DMS 273 treated with DMSO at 0.1 percent for 48 hours (cell line): ENCODE measurements at regions not wholly inside any gene's neighbourhood (a gene's known extent, or its start where the extent isn't known, plus 50 kb on each side); places are given as distances from the start of the nearest gene placed in this dataset.
"Not testable (repeated sequence)": the region's sequence is repeated elsewhere in the genome, so short reads cannot be mapped to it uniquely, and the experiment has no call there.

Experiments used
- DNase-seq: peaks from one replicate; lab custom pipeline; 2025; lab: John Stamatoyannopoulos, UW

DNA sequence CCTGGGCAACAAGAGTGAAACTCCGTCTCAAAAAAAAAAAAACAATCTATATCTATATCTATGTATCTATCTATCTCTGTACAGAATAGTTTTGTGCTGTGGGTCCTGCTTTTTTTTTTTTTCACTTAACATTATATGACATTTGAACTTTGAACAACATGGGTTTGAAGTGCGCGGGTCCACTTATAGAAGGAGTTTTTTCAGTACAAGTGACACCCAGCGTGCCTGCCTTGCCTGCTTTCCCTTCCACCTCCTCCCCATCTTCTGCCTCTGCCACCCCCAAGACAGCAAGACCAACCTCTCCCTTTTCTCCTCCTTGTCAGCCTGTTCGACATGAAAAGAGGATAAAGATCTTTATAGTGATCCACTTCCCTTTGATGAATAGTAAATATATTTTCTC is 102.2 kb upstream of the KCNG1 start:
- no peak for DNase-seq

DNA sequence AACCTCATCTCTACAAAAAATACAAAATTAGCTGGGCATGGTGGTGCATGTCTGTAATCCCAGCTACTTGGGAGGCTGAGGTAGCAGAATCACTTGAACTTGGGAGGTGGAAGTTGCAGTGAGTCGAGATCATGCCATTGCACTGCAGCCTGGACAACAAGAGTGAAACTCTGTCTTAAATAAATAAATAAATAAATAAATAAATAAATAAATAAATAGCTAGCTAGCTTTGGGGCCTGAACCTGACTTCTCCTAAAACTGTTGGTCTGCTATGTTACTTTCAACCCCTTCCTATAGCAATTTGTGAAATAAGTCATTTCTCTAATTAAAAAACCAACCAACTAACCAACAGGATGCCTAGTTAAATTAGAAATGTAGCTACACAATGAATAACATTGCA is 101.0 kb upstream of the KCNG1 start:
- DNase-seq = not testable (repeated sequence)

DNA sequence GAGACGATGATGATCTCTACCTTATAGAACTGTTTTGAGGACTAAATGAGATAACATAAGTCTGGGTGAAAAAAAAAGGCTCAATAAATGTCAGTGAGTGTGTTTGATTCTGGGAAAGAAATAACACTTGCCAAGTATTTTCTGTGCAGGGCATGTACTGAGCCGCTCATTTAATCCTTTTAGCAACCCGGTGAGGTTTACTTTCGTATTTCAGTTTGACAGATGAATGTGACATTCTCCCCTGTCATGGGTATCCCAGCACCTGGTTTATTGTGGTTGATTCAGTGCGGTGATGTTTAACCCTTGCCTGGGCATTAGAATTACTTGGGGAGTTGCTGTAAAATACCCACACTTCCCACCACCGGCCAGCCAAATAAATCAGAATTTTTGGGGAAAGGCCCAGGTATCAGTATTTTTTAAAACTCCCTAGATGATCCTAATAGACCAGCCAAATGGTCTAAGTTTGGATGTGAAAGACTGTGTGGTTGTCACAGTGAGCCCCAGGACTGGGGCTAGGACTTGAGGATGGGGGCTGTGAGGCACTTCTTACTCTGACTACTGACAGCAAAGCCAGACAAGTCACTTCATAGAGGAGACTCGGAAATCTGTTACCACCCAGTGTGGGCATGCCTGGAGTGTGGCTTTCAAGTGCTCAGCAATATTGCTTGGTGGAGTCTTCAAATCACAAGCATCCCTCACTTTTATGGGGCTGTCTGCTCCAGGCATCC is 100.2 kb upstream of the KCNG1 start:
- no peak for DNase-seq

DNA sequence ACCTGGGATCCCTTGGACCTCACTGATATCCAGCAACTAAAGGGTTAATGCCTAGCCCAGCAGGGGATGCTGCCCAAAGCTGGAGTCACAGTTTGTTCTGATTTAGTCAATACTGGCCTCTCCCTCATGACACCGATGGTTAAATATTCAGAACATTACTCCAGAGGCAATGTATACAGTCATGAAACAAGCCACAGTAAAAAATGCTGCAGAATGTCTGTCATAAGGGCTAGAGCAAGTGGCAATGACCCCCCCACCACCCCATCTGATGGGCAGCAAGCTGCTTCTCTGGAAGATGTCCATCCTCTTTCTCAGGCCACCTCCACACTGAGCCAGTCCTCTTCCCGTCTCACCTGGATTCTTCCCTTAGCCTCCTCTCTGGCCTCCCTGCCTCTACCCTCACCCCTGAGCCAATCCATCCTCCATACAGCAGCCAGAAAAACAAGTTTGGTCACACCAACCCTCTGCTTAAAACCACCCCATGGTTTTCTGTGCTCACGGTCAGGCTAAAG is 99.0 kb upstream of the KCNG1 start:
- DNase-seq = no peak

DNA sequence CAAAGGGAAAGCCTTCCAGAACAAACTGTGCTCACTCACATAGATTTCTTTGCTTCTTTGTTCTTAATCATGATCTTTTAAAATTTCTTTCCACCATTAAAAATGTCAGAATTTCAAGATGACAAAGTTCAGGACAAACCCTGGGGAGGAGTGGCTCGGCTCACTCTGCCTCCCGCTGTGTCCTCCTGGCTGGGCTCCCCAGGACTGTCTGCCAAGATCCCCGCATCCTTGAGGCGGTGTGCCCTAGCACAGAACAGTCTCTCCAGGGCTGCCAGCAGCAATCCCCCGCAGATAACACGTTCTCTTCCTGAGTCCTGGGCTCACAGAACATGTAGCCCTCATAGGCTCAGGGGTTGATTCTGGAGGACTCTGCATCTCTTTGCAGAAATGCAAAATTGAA is 98.4 kb upstream of the KCNG1 start:
- no peak for DNase-seq

DNA sequence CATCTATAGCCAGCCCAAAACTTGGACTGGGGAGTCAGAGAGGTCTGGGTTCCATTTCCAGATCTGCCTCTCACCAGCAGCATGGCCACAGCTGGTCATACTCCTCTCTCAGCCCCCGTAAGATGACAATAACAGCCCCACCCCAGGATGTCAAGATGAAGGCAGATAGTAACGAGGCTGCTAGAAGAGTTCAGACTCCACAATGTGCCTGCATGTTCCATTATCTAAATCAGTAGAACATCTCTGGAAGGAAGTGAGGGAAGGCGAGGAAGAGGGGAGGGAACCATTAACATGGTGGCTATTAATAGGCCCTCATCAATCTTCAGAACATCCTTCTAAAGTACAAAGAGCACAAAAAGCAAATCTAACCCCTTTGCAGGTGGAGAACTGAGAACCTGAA is 98.0 kb upstream of the KCNG1 start:
- no peak for DNase-seq

DNA sequence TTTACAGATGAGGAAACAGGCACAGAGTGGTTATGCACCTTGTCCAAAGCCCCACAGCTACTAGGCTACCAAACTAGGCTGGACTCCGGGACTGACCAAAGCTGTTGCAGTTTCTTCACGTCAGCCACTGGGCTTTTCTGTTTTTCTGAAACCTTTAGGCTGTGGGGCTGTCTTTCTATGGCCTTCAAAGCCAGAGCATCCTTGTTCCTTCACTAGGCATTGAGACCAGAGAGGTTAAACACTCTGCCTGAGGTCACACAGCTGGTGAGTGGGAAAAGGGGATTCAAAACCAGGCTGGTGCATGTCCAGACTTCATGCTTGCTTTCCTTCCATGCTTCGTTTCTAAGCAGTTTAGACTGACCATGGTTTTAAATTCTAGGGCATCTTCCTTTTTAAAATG is 97.5 kb upstream of the KCNG1 start:
- DNase-seq = no peak

DNA sequence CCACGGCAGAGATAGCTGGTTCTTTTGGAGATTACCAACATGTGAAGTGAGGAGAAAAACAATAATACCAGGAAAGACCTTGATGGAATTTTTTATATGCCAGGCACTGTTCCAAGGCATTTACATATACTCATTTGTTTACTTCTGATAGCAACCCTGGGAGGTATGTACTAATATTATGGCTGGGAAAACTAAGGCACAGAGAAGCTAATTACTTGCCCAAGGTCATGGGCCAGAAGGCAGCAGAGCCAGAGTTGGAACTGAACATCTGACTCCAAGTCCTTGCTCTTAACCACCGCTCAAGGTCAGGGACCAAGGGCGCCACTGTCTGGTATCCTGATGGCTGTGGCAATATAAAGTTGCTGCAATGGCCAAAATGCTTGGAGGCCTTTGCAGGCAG is 97.0 kb upstream of the KCNG1 start:
- no peak for DNase-seq

DNA sequence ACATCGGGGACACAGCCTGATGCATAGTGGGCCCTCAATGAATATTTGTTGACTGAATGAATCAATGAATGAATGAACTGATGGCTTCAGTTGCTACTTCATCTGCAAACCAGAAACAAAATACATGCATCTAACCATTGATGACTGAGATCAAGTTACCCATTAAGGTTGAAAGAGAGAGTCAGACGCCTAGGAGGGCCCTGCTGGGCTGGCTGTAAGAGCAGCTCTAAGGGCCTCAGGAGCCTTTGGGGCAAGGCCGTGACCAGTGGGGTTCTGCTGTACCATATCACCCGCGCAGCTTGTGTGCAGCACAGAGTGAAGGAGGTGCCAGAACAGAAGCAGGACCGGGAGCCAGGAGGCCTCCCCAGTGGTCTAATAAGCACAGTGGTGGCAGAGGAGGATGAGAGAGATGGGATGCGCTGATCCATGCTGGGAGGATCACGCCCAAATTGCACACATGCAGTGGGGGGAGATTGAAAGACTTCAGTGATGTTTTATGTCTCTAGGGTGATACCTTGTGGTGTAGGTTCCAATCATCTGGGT is 96.1 kb upstream of the KCNG1 start:
- no peak for DNase-seq

DNA sequence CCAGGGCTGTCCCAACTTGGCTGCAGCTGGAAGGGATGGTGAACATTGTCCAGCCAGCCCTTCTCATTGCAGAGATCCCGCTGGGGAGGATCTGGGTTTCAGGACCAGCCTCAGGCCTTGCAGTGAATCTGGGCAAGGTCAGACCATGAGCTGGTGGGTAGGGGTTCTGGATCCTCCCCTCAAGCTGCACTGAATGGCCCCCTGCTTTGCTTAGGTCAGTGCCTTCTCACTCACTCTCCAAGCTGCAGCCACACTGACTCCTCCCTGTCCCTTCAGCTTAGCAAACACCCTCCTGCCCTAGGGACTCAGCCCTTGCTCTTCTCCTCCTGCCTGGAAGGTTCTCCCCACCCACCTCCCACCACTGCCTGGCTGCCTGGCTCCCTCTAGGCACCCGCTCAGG is 95.3 kb upstream of the KCNG1 start:
- DNase-seq = no peak

DNA sequence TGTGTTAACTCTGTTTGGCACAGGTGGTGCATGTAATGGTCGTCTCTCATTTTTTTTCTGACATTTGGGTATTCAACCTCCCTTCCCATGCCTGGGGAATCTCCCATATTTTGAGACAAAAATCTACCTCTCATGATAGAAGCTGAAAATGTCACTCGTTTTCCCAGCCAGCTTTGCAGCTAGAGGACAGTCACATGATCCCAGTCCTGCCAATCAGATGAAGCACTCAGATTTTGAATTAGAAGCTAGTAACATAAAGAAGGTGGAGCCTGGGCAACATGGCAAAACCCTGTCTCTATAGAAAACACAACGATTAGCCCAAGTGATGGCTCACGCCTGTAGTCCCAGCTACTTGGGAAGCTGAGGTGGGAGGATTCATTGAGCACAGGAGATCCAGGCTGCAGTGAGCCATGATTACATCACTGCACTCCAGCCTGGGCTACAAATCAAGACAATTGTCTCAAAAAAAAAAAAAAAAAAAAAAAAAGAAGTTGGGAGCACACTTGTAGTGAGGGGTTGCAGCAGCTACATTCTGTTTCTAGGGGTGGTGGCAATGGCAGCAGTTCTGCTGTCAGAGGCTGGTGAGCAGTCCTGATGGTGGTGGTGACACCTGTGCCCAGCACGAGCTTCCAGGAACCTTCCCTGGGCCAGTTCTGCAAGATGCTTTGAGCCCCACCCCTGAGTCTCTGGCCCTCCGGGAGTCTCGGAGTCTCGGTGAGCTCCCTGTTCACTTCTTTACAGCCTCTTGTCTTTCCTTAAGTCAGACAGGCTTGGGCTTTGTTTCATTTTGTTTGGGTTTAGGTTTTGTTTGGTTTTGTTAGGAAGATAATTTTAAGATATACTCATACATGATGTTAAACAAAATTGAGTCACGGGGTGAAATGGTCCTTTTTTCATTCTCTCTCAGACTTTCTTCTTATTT is 94.1 kb upstream of the KCNG1 start:
- DNase-seq = no peak

DNA sequence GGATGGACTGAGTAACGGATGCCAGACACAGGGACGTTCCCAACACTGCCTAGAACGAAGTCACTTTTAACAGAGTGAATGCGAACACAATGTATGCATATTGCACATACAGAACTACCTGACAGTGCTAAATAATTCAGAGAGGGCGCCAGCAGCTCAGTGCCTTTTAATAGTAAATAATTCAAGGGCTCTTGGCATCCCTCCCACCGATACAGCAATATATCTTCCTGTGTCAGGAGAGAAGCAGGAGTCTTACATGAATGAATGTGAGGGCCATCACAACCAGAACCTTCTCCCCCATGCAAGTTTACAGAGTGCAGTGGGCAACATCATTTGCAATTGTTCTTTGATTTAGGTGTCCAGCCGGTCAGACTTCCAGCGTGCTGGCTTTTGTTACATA is 88.4 kb upstream of the KCNG1 start:
- no peak for DNase-seq

DNA sequence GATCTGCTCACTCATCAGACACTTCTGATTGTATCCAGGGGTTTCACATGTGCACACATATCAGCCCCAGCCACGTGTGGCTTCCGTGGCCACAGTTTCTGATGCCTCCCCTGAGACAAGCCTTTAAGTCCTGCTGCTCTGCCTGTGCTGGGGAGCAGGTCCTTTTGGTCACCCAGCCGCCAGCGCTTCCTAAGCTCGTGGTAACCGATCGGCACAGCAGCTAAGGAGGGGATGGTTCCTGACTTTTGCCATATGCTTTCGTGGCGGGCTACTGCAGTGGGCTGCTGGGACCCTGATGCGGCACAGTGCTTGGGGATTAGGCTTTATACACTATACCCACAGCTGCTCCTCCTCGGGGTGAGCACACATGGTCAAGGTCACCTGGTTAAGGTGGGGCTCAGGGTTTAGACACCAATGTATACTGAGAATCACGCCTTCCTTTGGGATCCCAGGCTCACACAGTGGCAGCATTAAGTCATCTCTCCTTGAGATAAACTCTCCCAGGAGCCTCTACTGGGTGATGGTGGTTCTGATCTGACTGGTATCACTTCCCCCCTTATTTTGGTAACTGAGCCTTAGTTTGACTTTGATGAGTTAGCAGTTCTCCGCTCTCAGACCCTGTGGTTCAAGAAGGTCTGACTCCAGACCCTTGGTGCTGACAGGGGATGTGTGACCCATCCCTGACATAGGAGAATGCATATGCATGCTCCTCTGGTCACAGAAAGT is 85.9 kb upstream of the KCNG1 start:
- no peak for DNase-seq

DNA sequence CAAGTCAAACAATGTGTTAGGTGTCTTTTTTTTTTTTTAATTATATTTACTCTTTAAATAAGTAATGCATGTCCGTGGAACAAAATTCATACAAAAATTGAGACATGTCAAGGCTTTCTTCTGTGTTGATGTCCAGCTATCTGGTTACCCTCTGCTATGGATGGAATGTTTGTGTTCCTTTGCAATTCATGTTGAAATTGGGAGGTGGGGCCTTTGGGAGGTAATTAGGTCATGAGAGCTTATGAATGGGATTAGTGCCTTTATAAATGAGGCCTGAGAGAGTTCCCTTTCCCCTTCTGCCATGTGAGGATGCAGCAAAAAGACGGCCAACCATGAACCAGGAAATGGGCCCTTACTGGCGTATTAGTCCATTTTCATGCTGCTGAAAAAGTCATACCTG is 83.1 kb upstream of the KCNG1 start:
- no peak for DNase-seq

DNA sequence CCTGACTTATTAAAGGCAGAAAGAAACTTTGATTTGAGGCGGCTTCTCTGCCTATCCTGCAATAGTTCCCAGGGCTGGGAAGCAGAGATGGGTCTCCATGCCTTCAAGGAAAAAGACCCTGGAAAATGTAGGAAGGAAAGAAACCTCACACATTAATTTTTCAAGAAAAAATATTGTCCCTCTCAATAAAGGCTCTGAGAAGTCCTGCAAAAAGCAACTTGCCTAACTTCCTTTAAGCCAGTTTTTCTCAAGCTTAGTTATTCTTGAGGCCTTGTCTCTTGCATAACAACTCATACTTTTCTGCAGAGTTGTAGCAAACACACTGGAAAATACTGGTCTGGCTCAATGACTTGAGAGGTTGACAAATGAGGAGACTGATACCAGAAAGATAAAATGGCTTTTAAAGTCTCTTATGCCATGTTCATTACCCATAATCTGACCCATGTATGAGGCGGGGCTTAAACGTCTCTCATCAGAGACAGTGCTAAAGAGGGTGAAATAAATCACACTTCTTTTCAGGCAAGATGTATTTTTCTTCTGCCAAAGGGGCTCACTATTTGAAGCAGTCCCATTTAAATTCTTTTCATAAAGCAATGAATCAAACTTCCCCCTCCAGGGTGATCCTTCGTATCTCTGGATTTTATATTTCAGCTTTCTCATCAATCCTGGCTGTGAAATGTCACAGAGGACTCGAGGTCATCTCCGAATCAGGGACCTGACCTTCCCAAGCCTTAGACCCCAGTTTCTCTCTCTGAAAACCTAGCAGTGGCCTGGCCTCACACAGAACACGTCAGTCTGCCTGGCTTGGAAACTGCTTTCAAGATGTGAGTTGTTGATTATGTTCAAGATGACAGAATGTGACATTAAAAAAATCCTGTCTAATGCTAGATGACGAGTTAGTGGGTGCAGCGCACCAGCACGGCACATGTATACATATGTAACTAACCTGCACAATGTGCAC is 82.3 kb upstream of the KCNG1 start:
- no peak for DNase-seq

DNA sequence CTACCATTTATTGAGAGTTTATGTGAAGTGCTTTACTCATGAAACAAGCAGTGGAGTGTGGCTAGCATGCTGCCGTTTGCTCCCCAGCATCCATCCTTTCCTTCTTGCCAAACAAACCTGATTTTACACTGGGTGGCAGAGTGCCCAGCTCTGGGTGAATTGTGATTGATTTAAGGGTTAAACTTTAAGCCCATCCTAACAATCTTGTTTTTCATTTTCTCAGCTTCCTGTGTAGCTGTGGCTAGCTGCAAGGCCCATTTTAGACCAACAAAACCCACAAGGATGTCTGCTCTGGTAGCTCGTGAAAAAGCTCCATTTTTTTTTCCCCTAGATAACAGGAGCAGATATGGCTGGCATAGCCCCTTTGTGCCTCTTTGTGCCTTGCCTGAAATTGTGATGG is 77.7 kb upstream of the KCNG1 start:
- DNase-seq = no peak

DNA sequence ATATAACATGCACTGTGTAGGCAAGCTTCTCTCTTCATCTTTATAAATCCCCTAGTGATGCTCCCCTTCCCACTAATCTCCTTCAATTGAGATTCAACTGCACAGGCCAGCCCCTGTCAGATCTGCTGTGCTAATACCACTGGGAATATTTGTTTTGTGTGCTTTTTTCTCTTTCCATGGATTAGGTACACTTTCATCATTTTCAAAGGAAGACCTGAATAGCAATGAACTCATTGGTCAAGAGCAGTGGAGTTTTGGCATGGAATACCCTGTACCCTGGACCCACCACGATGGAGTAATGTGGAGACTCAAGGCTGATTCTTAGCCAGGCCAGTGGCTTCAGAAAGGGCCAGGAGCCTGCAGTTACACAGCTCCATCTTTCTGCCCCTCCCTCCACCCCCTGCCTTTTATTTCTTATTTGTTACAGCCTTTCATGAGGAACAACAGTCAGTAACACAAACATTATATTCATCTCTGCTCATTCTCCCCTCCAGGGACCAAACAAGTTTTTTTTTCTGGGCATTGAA is 75.4 kb upstream of the KCNG1 start:
- no peak for DNase-seq

DNA sequence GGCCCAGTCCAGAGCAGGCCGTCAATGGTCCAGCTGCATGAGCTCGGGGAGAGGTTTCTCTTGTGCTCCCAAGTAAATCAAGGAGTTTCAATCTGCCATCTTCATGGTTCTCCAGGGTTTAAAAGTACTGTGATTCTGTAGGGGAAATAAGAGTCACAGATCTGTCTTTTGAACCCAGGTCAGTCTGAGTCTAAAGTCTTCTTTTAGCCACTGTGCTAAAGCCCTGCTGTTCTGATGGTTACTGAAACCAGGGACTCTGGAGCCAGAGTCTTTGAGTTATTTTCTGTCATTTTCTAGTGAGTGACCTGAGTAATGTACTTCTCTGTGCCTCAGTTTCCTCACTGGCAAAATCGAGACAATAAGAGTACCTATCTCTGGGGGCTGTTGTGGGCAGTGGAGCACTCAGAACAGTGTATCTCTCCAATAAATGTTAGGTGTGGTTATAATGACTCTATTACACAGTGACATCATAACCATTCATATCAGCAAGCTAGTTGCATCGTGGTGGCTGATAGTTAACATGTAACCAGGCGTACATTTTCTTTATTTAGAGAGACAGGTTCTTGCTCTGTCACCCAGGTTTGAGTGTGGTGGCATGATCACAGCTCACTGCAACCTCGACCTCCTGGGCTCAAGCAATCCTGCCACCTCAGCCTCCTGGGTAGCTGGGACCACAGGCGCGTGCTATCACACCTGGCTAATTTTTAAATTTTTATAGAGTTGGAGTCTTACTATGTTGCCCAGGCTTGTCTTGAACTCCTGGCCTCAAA is 74.6 kb upstream of the KCNG1 start:
- no peak for DNase-seq

DNA sequence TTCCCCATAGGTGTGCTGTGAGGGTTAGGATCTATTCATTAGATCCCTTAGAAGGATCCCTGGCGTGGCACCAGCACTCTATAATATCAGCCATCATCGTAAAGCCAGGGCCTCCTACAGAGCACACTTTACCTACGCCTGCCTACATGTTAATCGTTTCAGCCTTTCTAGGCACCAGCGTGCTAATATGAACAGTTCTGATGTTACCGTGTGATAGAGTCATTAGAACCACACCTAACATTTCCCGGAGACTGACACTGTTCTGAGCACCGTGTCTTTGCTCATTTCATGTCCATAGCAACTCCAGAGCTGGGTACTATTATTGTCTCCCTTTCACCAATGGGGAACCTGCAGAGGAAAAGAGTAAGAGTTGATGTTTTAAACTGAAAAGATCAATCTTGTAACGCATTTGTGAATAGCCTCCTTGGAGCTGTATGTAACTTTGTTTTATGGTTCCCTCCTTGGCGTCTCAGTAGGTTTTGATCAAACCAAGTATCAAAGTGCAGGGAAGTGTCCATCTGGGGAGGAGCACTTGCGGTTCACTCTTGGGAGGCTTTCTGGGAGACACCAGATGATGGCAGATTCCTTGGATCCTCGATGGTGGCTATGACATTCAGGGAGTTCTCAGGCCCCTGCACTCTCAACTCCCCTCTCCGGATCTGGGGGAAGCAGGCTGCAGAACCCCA is 73.8 kb upstream of the KCNG1 start:
- no peak for DNase-seq
